GM10266 (cell line): ENCODE measurements at regions not wholly inside any gene's neighbourhood (a gene's known extent, or its start where the extent isn't known, plus 50 kb on each side); places are given as distances from the start of the nearest gene placed in this dataset.

Experiments used
- DNase-seq: peaks from one replicate; pipeline ENCODE4 v3.0.0; 2012; ENCODE audit errors: extremely low spot score
- CTCF ChIP-seq: IDR thresholded peaks from 2 replicates; pipeline ENCODE4 v1.5.1; 2012; ENCODE audit warnings: mild to moderate bottlenecking, low read depth; ENCODE audit not compliant: control insufficient read depth, insufficient read depth; ENCODE audit errors: missing control alignments

- DNase-seq = no peak
- no peak for TF ChIP-seq CTCF
Observed at GRCh38 chr18:55763298-55763697, 175.3 kb upstream of the TCF4 start.

GRCh38 chr18:55762424-55762823, 174.4 kb upstream of the TCF4 start:
- TF ChIP-seq CTCF = no peak

GRCh38 chr18:55753643-55754263, 165.8 kb upstream of the TCF4 start:
- TF ChIP-seq CTCF = no peak

More at GRCh38 chr18:55762424-55762823, 174.4 kb upstream of the TCF4 start:
- no peak for DNase-seq

GRCh38 chr18:55751476-55751875, 163.5 kb upstream of the TCF4 start:
- DNase-seq = no peak

More at GRCh38 chr18:55753643-55754263, 165.8 kb upstream of the TCF4 start:
- no peak for DNase-seq

GRCh38 chr18:55748227-55748738, 160.3 kb upstream of the TCF4 start:
- no peak for DNase-seq
- no peak for TF ChIP-seq CTCF

More at GRCh38 chr18:55751476-55751875, 163.5 kb upstream of the TCF4 start:
- TF ChIP-seq CTCF = no peak

GRCh38 chr18:55744206-55744605, 156.2 kb upstream of the TCF4 start:
- no peak for DNase-seq
- no peak for TF ChIP-seq CTCF

GRCh38 chr18:55743736-55744135, 155.7 kb upstream of the TCF4 start:
- no peak for TF ChIP-seq CTCF
- no peak for DNase-seq
